Thoracic aorta (tissue), 2 donors: ENCODE measurements at regions not wholly inside any gene's neighbourhood (a gene's known extent, or its start where the extent isn't known, plus 50 kb on each side); places are given as distances from the start of the nearest gene placed in this dataset.
A peak's percentile ranks its signal among the peaks of the same experiment; 100 is the strongest.

Source experiments
- ATAC-seq: fragments of 150-250 bp; one replicate; pipeline ENCODE4 v1.8.0; 2017; ENCODE audit warnings: low read depth; ENCODE audit not compliant: insufficient number of reproducible peaks, low FRiP score
- DNase-seq: peaks from one replicate; pipeline ENCODE4 v3.0.0-alpha.2; 2020; ENCODE audit warnings: low spot score
- H3K27ac ChIP-seq, 2 donors: fragments of 200-600 bp; sonication (generic); 1 replicate in 1 of 2; 2 replicates in 1 of 2; pipeline ENCODE4 v1.5.1; 2016; ENCODE audit warnings: mild to moderate bottlenecking in 2 of 2, moderate library complexity in 2 of 2
- H3K27me3 ChIP-seq: fragments of 200-600 bp; sonication (generic); replicated peaks from 2 replicates; pipeline ENCODE4 v1.6.0; 2016; ENCODE audit warnings: mild to moderate bottlenecking; ENCODE audit not compliant: insufficient read depth
- H3K36me3 ChIP-seq: fragments of 200-600 bp; sonication (generic); one replicate; pipeline ENCODE4 v1.5.1; 2016
- H3K4me1 ChIP-seq, 2 donors: fragments of 200-600 bp; sonication (generic); 1 replicate in 1 of 2; 2 replicates in 1 of 2; pipeline versions ENCODE4 v1.5.1 to v1.6.0; 2016; ENCODE audit warnings: low read depth in 2 of 2, mild to moderate bottlenecking in 1 of 2; ENCODE audit not compliant: control insufficient read depth in 1 of 2
- H3K4me3 ChIP-seq: fragments of 200-600 bp; sonication (generic); 2 replicates; pipeline ENCODE4 v1.5.1; 2016; ENCODE audit warnings: mild to moderate bottlenecking
- H3K9me3 ChIP-seq: fragments of 200-600 bp; sonication (generic); 2 replicates; pipeline ENCODE4 v1.5.1; 2016
- TF ChIP-seq, protein P1 (sequence below): fragments of 200-600 bp; sonication (generic); IDR thresholded peaks from one replicate; pipeline ENCODE4 v1.5.1; 2019; ENCODE audit warnings: antibody characterized with exemption

DNA sequence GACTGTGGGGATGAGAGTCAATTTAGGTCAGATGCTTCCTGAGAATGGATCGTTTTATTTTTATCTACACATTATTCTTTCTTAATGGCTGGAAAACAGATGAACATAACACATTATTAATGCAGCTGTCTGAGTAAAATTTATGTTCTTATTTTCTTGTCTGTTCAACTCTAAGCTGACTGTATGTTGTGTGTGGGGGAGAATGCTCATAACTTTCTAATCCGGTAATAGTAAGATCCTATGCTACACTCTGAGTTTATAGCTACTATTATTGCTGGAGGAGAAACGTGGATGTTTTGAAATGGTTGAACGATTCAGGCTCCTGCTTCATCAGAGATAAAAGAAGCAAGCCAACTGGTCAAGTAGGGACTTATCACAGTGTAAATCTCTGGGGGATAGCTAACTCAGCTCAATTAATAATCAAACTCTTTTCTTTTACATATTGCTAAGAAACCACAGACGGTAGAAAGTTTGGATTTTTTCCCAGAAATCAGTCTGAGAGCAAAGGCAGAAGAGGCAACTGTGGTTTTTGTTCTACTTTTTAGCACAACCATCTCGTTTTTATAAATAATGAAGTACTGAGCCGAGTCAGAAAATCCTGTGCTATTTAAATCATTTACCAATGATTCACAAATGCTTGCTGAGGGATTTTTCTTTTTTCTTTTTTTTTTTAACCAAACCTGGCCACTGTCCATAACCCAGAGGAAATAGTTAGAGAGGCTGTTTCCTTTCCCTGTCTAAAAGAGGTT lies 265.0 kb upstream of the FAM174A start:
- TF ChIP-seq, protein P1, sequence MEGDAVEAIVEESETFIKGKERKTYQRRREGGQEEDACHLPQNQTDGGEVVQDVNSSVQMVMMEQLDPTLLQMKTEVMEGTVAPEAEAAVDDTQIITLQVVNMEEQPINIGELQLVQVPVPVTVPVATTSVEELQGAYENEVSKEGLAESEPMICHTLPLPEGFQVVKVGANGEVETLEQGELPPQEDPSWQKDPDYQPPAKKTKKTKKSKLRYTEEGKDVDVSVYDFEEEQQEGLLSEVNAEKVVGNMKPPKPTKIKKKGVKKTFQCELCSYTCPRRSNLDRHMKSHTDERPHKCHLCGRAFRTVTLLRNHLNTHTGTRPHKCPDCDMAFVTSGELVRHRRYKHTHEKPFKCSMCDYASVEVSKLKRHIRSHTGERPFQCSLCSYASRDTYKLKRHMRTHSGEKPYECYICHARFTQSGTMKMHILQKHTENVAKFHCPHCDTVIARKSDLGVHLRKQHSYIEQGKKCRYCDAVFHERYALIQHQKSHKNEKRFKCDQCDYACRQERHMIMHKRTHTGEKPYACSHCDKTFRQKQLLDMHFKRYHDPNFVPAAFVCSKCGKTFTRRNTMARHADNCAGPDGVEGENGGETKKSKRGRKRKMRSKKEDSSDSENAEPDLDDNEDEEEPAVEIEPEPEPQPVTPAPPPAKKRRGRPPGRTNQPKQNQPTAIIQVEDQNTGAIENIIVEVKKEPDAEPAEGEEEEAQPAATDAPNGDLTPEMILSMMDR, result no peak
- no peak for DNase-seq
- Histone ChIP-seq H3K27me3 (no peaks in the 10 kb centered on the region), H3K4me3 (peak overlapping the region; percentile 7), H3K36me3 (no peaks in the 10 kb centered on the region), H3K4me1 (peaks cover 0 to 7% of the 10 kb centered on the region in 2 donors), H3K27ac (no peak overlapping the region), H3K9me3 (no peaks in the 10 kb centered on the region)
- ATAC-seq, result no peak

DNA sequence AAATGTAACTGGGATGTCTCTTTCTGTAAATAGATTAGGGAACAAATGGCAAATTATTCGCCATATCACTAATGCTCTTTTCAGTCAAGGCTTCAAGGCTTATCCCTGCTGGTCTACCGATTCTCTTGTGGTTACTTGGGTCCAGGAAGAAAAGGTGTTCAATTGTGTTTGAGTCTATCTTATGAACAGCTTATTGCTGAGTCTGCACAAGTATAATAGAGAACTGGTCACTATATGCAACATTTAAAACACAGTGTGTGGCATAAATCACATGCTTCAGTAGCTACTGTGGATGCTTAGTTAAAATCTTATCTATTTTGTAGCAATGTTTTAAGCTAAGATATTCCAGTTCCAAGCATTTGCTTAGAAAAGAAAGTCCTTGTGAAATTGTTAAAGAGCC lies 274.2 kb upstream of the FAM174A start:
- no peak overlapping the region for H3K4me3 ChIP-seq
- H3K27me3 ChIP-seq, result no peaks in the 10 kb centered on the region
- H3K27ac ChIP-seq, result no peak overlapping the region
- TF ChIP-seq, protein P1, result no peak
- no peak for ATAC-seq
- DNase-seq, result no peak
- H3K9me3 ChIP-seq, result no peaks in the 10 kb centered on the region
- no peaks in the 10 kb centered on the region for H3K4me1 ChIP-seq
- no peaks in the 10 kb centered on the region for H3K36me3 ChIP-seq

DNA sequence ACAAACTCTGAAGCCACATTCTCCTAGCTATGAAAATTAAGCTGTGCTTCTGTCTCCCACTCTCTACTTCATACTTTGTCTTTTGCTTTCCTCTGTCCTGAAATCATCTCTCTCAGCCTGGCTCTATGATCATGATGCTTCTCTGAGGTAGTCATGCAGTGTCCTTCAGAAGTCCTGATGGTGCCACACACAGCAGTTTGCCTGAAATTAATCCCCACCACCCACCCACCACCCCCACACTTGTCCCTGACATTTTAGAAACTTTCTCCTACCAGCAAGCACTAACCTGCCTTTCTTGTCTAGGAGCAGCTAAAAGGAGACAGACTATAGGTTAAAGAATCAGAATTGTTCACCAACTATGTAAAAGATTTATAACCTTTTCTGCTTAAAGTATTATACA lies 282.2 kb upstream of the FAM174A start:
- no peaks in the 10 kb centered on the region for H3K27me3 ChIP-seq
- H3K4me3 ChIP-seq, result no peak overlapping the region
- TF ChIP-seq, protein P1, result no peak
- no peak overlapping the region for H3K27ac ChIP-seq
- no peaks in the 10 kb centered on the region for H3K9me3 ChIP-seq
- no peaks in the 10 kb centered on the region for H3K4me1 ChIP-seq
- ATAC-seq (no peak), DNase-seq (no peak)
- H3K36me3 ChIP-seq, result no peaks in the 10 kb centered on the region

DNA sequence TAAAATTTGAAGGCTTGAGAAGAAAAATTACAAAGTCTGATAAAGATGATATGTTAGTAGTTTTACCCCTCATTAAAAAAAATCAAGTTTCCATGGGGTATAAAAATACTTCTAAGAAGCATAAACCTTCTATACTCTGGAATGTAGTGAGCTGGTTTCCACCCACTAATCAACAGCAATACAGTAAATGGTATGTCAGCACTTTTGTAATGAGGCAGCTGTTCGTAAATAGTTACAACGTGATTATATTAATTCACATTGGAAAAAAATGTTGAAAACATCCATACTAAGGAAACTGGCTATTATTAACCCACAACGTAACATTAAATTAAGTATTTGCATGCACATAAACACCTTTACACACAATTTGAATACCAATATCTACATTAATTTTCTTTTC lies 283.1 kb upstream of the FAM174A start:
- TF ChIP-seq, protein P1, result no peak
- no peak overlapping the region for H3K4me3 ChIP-seq
- no peaks in the 10 kb centered on the region for H3K9me3 ChIP-seq
- no peak overlapping the region for H3K27ac ChIP-seq
- no peaks in the 10 kb centered on the region for H3K27me3 ChIP-seq
- H3K4me1 ChIP-seq, result no peaks in the 10 kb centered on the region
- no peaks in the 10 kb centered on the region for H3K36me3 ChIP-seq
- DNase-seq (no peak), ATAC-seq (no peak)

DNA sequence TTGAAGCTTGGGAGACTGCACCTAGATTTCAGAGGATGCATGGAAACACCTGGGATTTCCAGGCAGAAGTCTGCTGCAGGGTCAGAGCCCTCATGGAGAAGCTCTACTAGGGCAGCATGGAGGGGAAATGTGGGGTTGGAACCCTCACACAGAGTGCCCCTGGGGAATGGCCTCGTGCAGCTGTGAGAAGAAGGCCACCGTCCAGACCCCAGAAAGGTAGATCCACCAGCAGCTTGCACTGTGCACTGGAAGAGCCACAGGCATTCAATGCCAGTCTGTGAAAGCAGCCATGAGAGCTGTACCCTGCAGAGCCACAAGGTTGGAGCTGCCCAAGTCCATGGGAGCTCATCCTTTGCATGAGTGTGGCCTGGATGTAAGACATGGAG lies 285.3 kb upstream of the FAM174A start:
- Histone ChIP-seq H3K9me3 (no peaks in the 10 kb centered on the region), H3K4me3 (no peak overlapping the region), H3K4me1 (no peaks in the 10 kb centered on the region), H3K27me3 (no peaks in the 10 kb centered on the region), H3K36me3 (no peaks in the 10 kb centered on the region), H3K27ac (no peak overlapping the region)
- ATAC-seq (no peak), DNase-seq (no peak)
- TF ChIP-seq, protein P1, result no peak
